WTC11 (cell line): ENCODE measurements at regions not wholly inside any gene's neighbourhood (a gene's known extent, or its start where the extent isn't known, plus 50 kb on each side); places are given as distances from the start of the nearest gene placed in this dataset.

Experiments
- ATF1 ChIP-seq: sonication (generic); formaldehyde crosslinking; IDR thresholded peaks from 2 replicates; pipeline ENCODE4 v1.8.1; 2023; ENCODE audit warnings: mild to moderate bottlenecking, moderate library complexity, missing genetic modification reagents
- ATF2 ChIP-seq: sonication (generic); formaldehyde crosslinking; IDR thresholded peaks from 2 replicates; pipeline ENCODE4 v1.8.1; 2022; ENCODE audit warnings: low read depth, missing genetic modification reagents, borderline replicate concordance
- CREB1 ChIP-seq: sonication (generic); formaldehyde crosslinking; IDR thresholded peaks from 2 replicates; pipeline ENCODE4 v1.8.0; 2023; ENCODE audit warnings: mild to moderate bottlenecking, missing genetic modification reagents
- CTCF ChIP-seq: fragments of 200-600 bp; IDR thresholded peaks from 2 replicates; pipeline ENCODE4 v1.8.0; 2022; ENCODE audit warnings: antibody characterized with exemption
- E2F1 ChIP-seq: sonication (generic); formaldehyde crosslinking; IDR thresholded peaks from 2 replicates; pipeline ENCODE4 v1.8.0; 2022; ENCODE audit warnings: mild to moderate bottlenecking, missing genetic modification reagents
- FOXJ3 ChIP-seq: sonication (generic); formaldehyde crosslinking; IDR thresholded peaks from 2 replicates; pipeline ENCODE4 v1.9.0; 2021; ENCODE audit warnings: missing genetic modification reagents, mild to moderate bottlenecking, borderline replicate concordance
- HMGA2 ChIP-seq: fragments of 250-450 bp; sonication (Bioruptor Pico); IDR thresholded peaks from 2 replicates; pipeline ENCODE4 v1.4.0; 2021; ENCODE audit warnings: mild to moderate bottlenecking, moderate library complexity
- JUN ChIP-seq: sonication (generic); formaldehyde crosslinking; IDR thresholded peaks from 2 replicates; pipeline ENCODE4 v1.8.0; 2023; ENCODE audit warnings: mild to moderate bottlenecking, missing genetic modification reagents
- MAX ChIP-seq: sonication (generic); formaldehyde crosslinking; IDR thresholded peaks from 2 replicates; pipeline ENCODE4 v1.8.0; 2022; ENCODE audit warnings: mild to moderate bottlenecking, missing genetic modification reagents
- PREB ChIP-seq: sonication (generic); formaldehyde crosslinking; IDR thresholded peaks from 2 replicates; pipeline ENCODE4 v1.8.1; 2022; ENCODE audit warnings: mild to moderate bottlenecking, missing genetic modification reagents, moderate library complexity, borderline replicate concordance
- STAT6 ChIP-seq: sonication (generic); formaldehyde crosslinking; conservative IDR thresholded peaks from 2 replicates; pipeline ENCODE4 v1.8.1; 2023; ENCODE audit warnings: mild to moderate bottlenecking, low read depth, missing genetic modification reagents, moderate library complexity

- TF ChIP-seq JUN (CRISPR knock-in tag) (no peak), CTCF (no peak), ATF2 (CRISPR knock-in tag) (no peak), CREB1 (CRISPR knock-in tag) (no peak), E2F1 (CRISPR knock-in tag) (no peak), HMGA2 (CRISPR knock-in tag) (no peak), ATF1 (CRISPR knock-in tag) (no peak), FOXJ3 (no peak), STAT6 (no peak), PREB (CRISPR knock-in tag) (no peak), MAX (CRISPR knock-in tag) (no peak)
Observed at GRCh38 chr5:159673538-159673937, 242.7 kb upstream of the ADRA1B start.
